Liver (tissue), 8 donors: ENCODE measurements at regions not wholly inside any gene's neighbourhood (a gene's known extent, or its start where the extent isn't known, plus 50 kb on each side); places are given as distances from the start of the nearest gene placed in this dataset.

Experiments
- DNase-seq: peaks from one replicate; pipeline ENCODE4 v3.0.0-alpha.2; 2017; ENCODE audit warnings: low spot score
- H3K27ac ChIP-seq, 2 donors: one replicate each; pipeline ENCODE4 v1.7.0; 2013; ENCODE audit warnings: inconsistent platforms in 2 of 2, low read length in 2 of 2, control low read depth in 1 of 2, low read depth in 1 of 2, mild to moderate bottlenecking in 1 of 2
- H3K27me3 ChIP-seq, 4 donors: one replicate each; pipeline versions ENCODE4 v1.6.1 to v1.7.0; 2013; ENCODE audit warnings: low read length in 3 of 4, inconsistent platforms in 1 of 4, mild to moderate bottlenecking in 1 of 4, moderate library complexity in 1 of 4; ENCODE audit not compliant: control insufficient read depth in 4 of 4, insufficient read depth in 4 of 4
- H3K36me3 ChIP-seq, 4 donors: one replicate each; pipeline versions ENCODE4 v1.6.1 to v1.7.0; 2013; ENCODE audit warnings: low read length in 3 of 4, mild to moderate bottlenecking in 3 of 4, low read depth in 1 of 4, moderate library complexity in 1 of 4; ENCODE audit not compliant: control insufficient read depth in 4 of 4, insufficient read depth in 3 of 4
- H3K4me1 ChIP-seq, 4 donors: one replicate each; pipeline versions ENCODE4 v1.6.1 to v1.7.0; 2013; ENCODE audit warnings: low read length in 3 of 4, mild to moderate bottlenecking in 3 of 4, moderate library complexity in 1 of 4; ENCODE audit not compliant: control insufficient read depth in 4 of 4, insufficient read depth in 4 of 4
- H3K4me3 ChIP-seq, 3 donors: one replicate each; pipeline versions ENCODE4 v1.6.1 to v1.7.0; 2013; ENCODE audit warnings: low read length in 3 of 3, control low read depth in 1 of 3, low read depth in 1 of 3, mild to moderate bottlenecking in 1 of 3
- H3K9ac ChIP-seq, 2 donors: one replicate each; pipeline ENCODE4 v1.7.0; 2013; ENCODE audit warnings: low read length in 2 of 2, mild to moderate bottlenecking in 2 of 2, moderate library complexity in 2 of 2, control low read depth in 1 of 2, low read depth in 1 of 2
- H3K9me3 ChIP-seq, 4 donors: one replicate each; pipeline versions ENCODE4 v1.6.1 to v1.7.0; 2013; ENCODE audit warnings: low read length in 3 of 4; ENCODE audit not compliant: control insufficient read depth in 4 of 4
- ATF3 ChIP-seq: IDR thresholded peaks from 2 replicates; pipeline ENCODE4 v1.6.1; 2016; ENCODE audit warnings: antibody characterized with exemption
- CTCF ChIP-seq: fragments of 150-350 bp; IDR thresholded peaks from 2 replicates; pipeline ENCODE4 v1.5.1; 2017; ENCODE audit warnings: improper control_type of control experiment, low read depth, low read length; ENCODE audit not compliant: missing input control
- EGR1 ChIP-seq, 2 donors: IDR thresholded peaks; 2 replicates each; pipeline ENCODE4 v1.6.1; 2016 to 2018; ENCODE audit warnings: antibody characterized with exemption in 2 of 2, low read depth in 2 of 2
- FOXA1 ChIP-seq: IDR thresholded peaks from 2 replicates; pipeline ENCODE4 v1.6.1; 2016; ENCODE audit warnings: antibody characterized with exemption
- FOXA2 ChIP-seq: IDR thresholded peaks from 2 replicates; pipeline ENCODE4 v1.6.1; 2016; ENCODE audit warnings: antibody characterized with exemption
- GABPA ChIP-seq, 2 donors: IDR thresholded peaks in 1 of 2; conservative IDR thresholded peaks in 1 of 2; 2 replicates each; pipeline ENCODE4 v1.6.1; 2016; ENCODE audit warnings: antibody characterized with exemption in 2 of 2, mild to moderate bottlenecking in 1 of 2, moderate library complexity in 1 of 2
- HNF4A ChIP-seq, 2 donors: conservative IDR thresholded peaks; 2 replicates each; pipeline ENCODE4 v1.6.1; 2016; ENCODE audit warnings: antibody characterized with exemption in 2 of 2, mild to moderate bottlenecking in 2 of 2
- HNF4G ChIP-seq: IDR thresholded peaks from 2 replicates; pipeline ENCODE4 v1.6.1; 2016; ENCODE audit warnings: antibody characterized with exemption
- JUND ChIP-seq, 2 donors: IDR thresholded peaks; 2 replicates each; pipeline ENCODE4 v1.6.1; 2016; ENCODE audit warnings: antibody characterized with exemption in 2 of 2
- MAX ChIP-seq: IDR thresholded peaks from 2 replicates; pipeline ENCODE4 v1.6.1; 2016; ENCODE audit warnings: antibody characterized with exemption
- NR2F2 ChIP-seq: IDR thresholded peaks from 2 replicates; pipeline ENCODE4 v1.6.1; 2016; ENCODE audit warnings: antibody characterized with exemption
- SP1 ChIP-seq: IDR thresholded peaks from 2 replicates; pipeline ENCODE4 v1.6.1; 2018; ENCODE audit warnings: antibody characterized with exemption, mild to moderate bottlenecking
- TAF1 ChIP-seq: conservative IDR thresholded peaks from 2 replicates; pipeline ENCODE4 v1.6.1; 2016; ENCODE audit warnings: antibody characterized with exemption, mild to moderate bottlenecking
- YY1 ChIP-seq: IDR thresholded peaks from 2 replicates; pipeline ENCODE4 v1.6.1; 2016; ENCODE audit warnings: antibody characterized with exemption, mild to moderate bottlenecking
- ZBTB33 ChIP-seq: IDR thresholded peaks from 2 replicates; pipeline ENCODE4 v1.6.1; 2016; ENCODE audit warnings: antibody characterized with exemption
- WGBS: extraction: QIAGEN DNeasy Blood & Tissue Kit; methylation state at CpG from one replicate; pipeline ENCODE4 v1.1.7; 2013; 5-methylcytosine and 5-hydroxymethylcytosine counted together
- TF ChIP-seq, protein P1 (sequence below): IDR thresholded peaks from 2 replicates; pipeline ENCODE4 v1.6.1; 2016; ENCODE audit warnings: antibody characterized with exemption, mild to moderate bottlenecking
- donor health status: healthy.
- donor health status: healthy.
- donor health status: healthy.
- donor health status: healthy.
- donor health status: healthy.

GRCh38 chr13:73934215-73934641 is 200.0 kb downstream of the KLF12 start:
- WGBS: 82% methylated on average over 4 of the region's 4 CpGs
- no peaks in the 10 kb centered on the region for H3K9me3 ChIP-seq
- H3K9ac ChIP-seq: no peak overlapping the region

More at GRCh38 chr13:73934215-73934641, 200.0 kb downstream of the KLF12 start:
- TF ChIP-seq NR2F2 (no peak), ATF3 (no peak), FOXA2 (no peak), JUND (IDR thresholded peaks at IDR 0.05) (no peak), GABPA (IDR thresholded peaks at IDR 0.05 in 1 of 2, conservative IDR thresholded peaks at IDR 0.05 in 1 of 2) (no peak), MAX (no peak), YY1 (no peak), FOXA1 (no peak), CTCF (no peak), TAF1 (no peak), EGR1 (IDR thresholded peaks at IDR 0.05; ENCODE audit: low read depth in 2 of 2) (no peak), HNF4G (no peak), SP1 (no peak), ZBTB33 (no peak), HNF4A (conservative IDR thresholded peaks at IDR 0.05) (no peak)
- TF ChIP-seq, protein P1, sequence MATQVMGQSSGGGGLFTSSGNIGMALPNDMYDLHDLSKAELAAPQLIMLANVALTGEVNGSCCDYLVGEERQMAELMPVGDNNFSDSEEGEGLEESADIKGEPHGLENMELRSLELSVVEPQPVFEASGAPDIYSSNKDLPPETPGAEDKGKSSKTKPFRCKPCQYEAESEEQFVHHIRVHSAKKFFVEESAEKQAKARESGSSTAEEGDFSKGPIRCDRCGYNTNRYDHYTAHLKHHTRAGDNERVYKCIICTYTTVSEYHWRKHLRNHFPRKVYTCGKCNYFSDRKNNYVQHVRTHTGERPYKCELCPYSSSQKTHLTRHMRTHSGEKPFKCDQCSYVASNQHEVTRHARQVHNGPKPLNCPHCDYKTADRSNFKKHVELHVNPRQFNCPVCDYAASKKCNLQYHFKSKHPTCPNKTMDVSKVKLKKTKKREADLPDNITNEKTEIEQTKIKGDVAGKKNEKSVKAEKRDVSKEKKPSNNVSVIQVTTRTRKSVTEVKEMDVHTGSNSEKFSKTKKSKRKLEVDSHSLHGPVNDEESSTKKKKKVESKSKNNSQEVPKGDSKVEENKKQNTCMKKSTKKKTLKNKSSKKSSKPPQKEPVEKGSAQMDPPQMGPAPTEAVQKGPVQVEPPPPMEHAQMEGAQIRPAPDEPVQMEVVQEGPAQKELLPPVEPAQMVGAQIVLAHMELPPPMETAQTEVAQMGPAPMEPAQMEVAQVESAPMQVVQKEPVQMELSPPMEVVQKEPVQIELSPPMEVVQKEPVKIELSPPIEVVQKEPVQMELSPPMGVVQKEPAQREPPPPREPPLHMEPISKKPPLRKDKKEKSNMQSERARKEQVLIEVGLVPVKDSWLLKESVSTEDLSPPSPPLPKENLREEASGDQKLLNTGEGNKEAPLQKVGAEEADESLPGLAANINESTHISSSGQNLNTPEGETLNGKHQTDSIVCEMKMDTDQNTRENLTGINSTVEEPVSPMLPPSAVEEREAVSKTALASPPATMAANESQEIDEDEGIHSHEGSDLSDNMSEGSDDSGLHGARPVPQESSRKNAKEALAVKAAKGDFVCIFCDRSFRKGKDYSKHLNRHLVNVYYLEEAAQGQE: no peak
- Histone ChIP-seq H3K27ac (no peak overlapping the region), H3K27me3 (no peaks in the 10 kb centered on the region), H3K4me3 (no peak overlapping the region), H3K36me3 (peaks cover 0 to 4% (median 0%) of the 10 kb centered on the region in 4 donors), H3K4me1 (no peaks in the 10 kb centered on the region)
- no peak for DNase-seq
